Fibroblast of lung (primary cell): ENCODE measurements at regions not wholly inside any gene's neighbourhood (a gene's known extent, or its start where the extent isn't known, plus 50 kb on each side); places are given as distances from the start of the nearest gene placed in this dataset.

Source experiments
- DNase-seq, 2 donors: peaks; one replicate each; pipeline versions ENCODE4 v3.0.0 to v3.0.0-alpha.2; 2010; ENCODE audit warnings: low read depth in 2 of 2
- H2AFZ ChIP-seq: 2 replicates; pipeline ENCODE4 v1.5.1; 2012; ENCODE audit warnings: low read length, control low read depth, inconsistent platforms
- H3K27ac ChIP-seq: 2 replicates; pipeline ENCODE4 v1.5.1; 2011; ENCODE audit warnings: low read length, control low read depth; ENCODE audit not compliant: insufficient read depth
- H3K27me3 ChIP-seq: 2 replicates; pipeline ENCODE4 v1.5.1; 2011; ENCODE audit warnings: mild to moderate bottlenecking, low read length; ENCODE audit not compliant: control insufficient read depth, insufficient read depth
- H3K36me3 ChIP-seq: 2 replicates; pipeline ENCODE4 v1.5.1; 2011; ENCODE audit warnings: low read length; ENCODE audit not compliant: control insufficient read depth, insufficient read depth
- H3K4me1 ChIP-seq: 2 replicates; pipeline ENCODE4 v1.5.1; 2011; ENCODE audit warnings: low read length; ENCODE audit not compliant: control insufficient read depth, insufficient read depth; ENCODE audit errors: extremely low read depth
- H3K4me2 ChIP-seq: 2 replicates; pipeline ENCODE4 v1.5.1; 2011; ENCODE audit warnings: low read length, control low read depth; ENCODE audit not compliant: insufficient read depth; ENCODE audit errors: extremely low read depth
- H3K4me3 ChIP-seq, 4 experiments: fragments of 200-600 bp in 1 of 4; sonication (generic) in 1 of 4; replicated peaks in 1 of 4; 2 replicates each; pipeline ENCODE4 v1.5.1; 2011 to 2016; ENCODE audit warnings: low read length in 4 of 4, low read depth in 3 of 4, mild to moderate bottlenecking in 3 of 4, control low read depth in 2 of 4, inconsistent platforms in 1 of 4, mixed read lengths in 1 of 4; ENCODE audit not compliant: insufficient read depth in 1 of 4; ENCODE audit errors: control extremely low read depth in 1 of 4
- H3K79me2 ChIP-seq: 2 replicates; pipeline ENCODE4 v1.5.1; 2012; ENCODE audit warnings: mild to moderate bottlenecking, low read length, inconsistent platforms; ENCODE audit not compliant: control insufficient read depth, insufficient read depth
- H3K9ac ChIP-seq: 2 replicates; pipeline ENCODE4 v1.5.1; 2011; ENCODE audit warnings: mild to moderate bottlenecking, low read length, control low read depth; ENCODE audit not compliant: insufficient read depth
- H3K9me3 ChIP-seq: 2 replicates; pipeline ENCODE4 v1.5.1; 2012; ENCODE audit warnings: low read depth, low read length; ENCODE audit not compliant: control insufficient read depth, insufficient read depth
- H4K20me1 ChIP-seq: 2 replicates; pipeline ENCODE4 v1.5.1; 2011; ENCODE audit warnings: low read length; ENCODE audit not compliant: control insufficient read depth, insufficient read depth; ENCODE audit errors: extremely low read depth
- EZH2 ChIP-seq: IDR thresholded peaks from 2 replicates; pipeline ENCODE4 v1.5.1; 2012; ENCODE audit warnings: low read length, control low read depth, mild to moderate bottlenecking; ENCODE audit errors: missing control alignments
- TF ChIP-seq, protein P1 (sequence below), 2 donors: IDR thresholded peaks in 1 of 2; conservative IDR thresholded peaks in 1 of 2; 1 replicate in 1 of 2; 2 replicates in 1 of 2; pipeline ENCODE4 v1.5.1; 2011 to 2012; ENCODE audit warnings: low read length in 2 of 2, control low read depth in 1 of 2, inconsistent platforms in 1 of 2, low read depth in 1 of 2, mild to moderate bottlenecking in 1 of 2

GRCh38 chr13:73635166-73635787, 498.9 kb downstream of the KLF12 start:
- Histone ChIP-seq H3K27me3 (no peaks in the 10 kb centered on the region), H3K4me2 (no peak overlapping the region), H3K27ac (no peak overlapping the region), H3K79me2 (no peaks in the 10 kb centered on the region), H3K9ac (no peak overlapping the region), H3K9me3 (no peaks in the 10 kb centered on the region), H3K4me3 (no peak overlapping the region), H3K4me1 (no peaks in the 10 kb centered on the region), H4K20me1 (no peaks in the 10 kb centered on the region), H3K36me3 (no peaks in the 10 kb centered on the region), H2AFZ (no peak overlapping the region)
- TF ChIP-seq, protein P1, sequence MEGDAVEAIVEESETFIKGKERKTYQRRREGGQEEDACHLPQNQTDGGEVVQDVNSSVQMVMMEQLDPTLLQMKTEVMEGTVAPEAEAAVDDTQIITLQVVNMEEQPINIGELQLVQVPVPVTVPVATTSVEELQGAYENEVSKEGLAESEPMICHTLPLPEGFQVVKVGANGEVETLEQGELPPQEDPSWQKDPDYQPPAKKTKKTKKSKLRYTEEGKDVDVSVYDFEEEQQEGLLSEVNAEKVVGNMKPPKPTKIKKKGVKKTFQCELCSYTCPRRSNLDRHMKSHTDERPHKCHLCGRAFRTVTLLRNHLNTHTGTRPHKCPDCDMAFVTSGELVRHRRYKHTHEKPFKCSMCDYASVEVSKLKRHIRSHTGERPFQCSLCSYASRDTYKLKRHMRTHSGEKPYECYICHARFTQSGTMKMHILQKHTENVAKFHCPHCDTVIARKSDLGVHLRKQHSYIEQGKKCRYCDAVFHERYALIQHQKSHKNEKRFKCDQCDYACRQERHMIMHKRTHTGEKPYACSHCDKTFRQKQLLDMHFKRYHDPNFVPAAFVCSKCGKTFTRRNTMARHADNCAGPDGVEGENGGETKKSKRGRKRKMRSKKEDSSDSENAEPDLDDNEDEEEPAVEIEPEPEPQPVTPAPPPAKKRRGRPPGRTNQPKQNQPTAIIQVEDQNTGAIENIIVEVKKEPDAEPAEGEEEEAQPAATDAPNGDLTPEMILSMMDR (conservative IDR thresholded peaks at IDR 0.05 in 1 of 2, IDR thresholded peaks at IDR 0.05 in 1 of 2; ENCODE audit: low read depth in 1 of 2, low read length in 2 of 2) = no peak
- no peak for TF ChIP-seq EZH2
- DNase-seq = no peak

DNA sequence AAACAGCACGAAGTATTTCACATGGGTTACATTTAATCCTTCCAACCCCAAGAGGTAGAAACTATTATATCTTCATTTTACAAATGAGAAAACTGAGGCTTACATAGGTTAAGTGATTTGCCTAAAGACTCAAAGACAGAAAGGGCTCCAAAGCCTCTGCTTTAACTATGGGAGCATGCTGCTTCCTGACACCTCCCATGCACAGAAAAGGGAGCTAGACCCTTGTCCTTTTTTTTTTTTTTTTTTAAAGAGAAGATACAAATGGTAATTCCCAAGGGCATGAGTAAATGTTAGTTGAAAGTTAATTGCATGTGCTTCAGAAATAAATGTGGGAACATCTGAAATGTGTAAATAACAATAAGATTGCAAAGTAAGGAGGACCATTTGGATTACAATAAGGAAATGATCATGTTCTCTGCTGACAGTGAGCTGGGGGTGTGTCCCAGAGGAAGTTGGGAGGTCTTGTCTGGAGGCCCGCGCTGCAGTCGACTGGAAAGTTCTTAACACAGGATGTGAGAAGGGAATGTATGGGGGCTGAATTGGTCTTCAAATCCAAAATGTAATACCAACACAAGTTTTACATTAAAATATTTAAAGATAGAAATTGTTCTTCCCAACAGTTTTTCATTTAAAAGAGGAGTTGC, 500.3 kb downstream of the KLF12 start:
- H3K9ac ChIP-seq = no peak overlapping the region
- H3K27me3 ChIP-seq = no peaks in the 10 kb centered on the region
- no peak overlapping the region for H3K4me3 ChIP-seq
- no peaks in the 10 kb centered on the region for H3K36me3 ChIP-seq
- no peak overlapping the region for H2AFZ ChIP-seq
- no peaks in the 10 kb centered on the region for H3K79me2 ChIP-seq
- no peak for TF ChIP-seq EZH2
- TF ChIP-seq, protein P1 (conservative IDR thresholded peaks at IDR 0.05 in 1 of 2, IDR thresholded peaks at IDR 0.05 in 1 of 2; ENCODE audit: low read depth in 1 of 2, low read length in 2 of 2) = no peak
- no peak overlapping the region for H3K4me2 ChIP-seq
- no peaks in the 10 kb centered on the region for H4K20me1 ChIP-seq
- H3K4me1 ChIP-seq = no peaks in the 10 kb centered on the region
- no peaks in the 10 kb centered on the region for H3K9me3 ChIP-seq
- no peak for DNase-seq
- H3K27ac ChIP-seq = no peak overlapping the region

- no peak overlapping the region for H3K4me3 ChIP-seq
- no peaks in the 10 kb centered on the region for H3K36me3 ChIP-seq
- H3K9me3 ChIP-seq = no peaks in the 10 kb centered on the region
- TF ChIP-seq EZH2 = no peak
- TF ChIP-seq, protein P1 (conservative IDR thresholded peaks at IDR 0.05 in 1 of 2, IDR thresholded peaks at IDR 0.05 in 1 of 2; ENCODE audit: low read depth in 1 of 2, low read length in 2 of 2) = no peak
- no peaks in the 10 kb centered on the region for H4K20me1 ChIP-seq
- no peaks in the 10 kb centered on the region for H3K27me3 ChIP-seq
- H3K4me1 ChIP-seq = no peaks in the 10 kb centered on the region
- no peak overlapping the region for H3K9ac ChIP-seq
- no peak overlapping the region for H3K4me2 ChIP-seq
- H3K27ac ChIP-seq = no peak overlapping the region
- H3K79me2 ChIP-seq = no peaks in the 10 kb centered on the region
- H2AFZ ChIP-seq = no peak overlapping the region
- DNase-seq = no peak
Observed at GRCh38 chr13:73631411-73631810, 502.8 kb downstream of the KLF12 start.
